GM12864 (cell line): ENCODE measurements at regions not wholly inside any gene's neighbourhood (a gene's known extent, or its start where the extent isn't known, plus 50 kb on each side); places are given as distances from the start of the nearest gene placed in this dataset.

ENCODE experiments used
- DNase-seq: peaks from one replicate; pipeline ENCODE4 v3.0.0-alpha.2; 2011; ENCODE audit warnings: low read depth
- H3K4me3 ChIP-seq: 2 replicates; pipeline ENCODE4 v1.5.1; 2011; ENCODE audit warnings: mild to moderate bottlenecking, low read depth, low read length, control low read depth
- TF ChIP-seq, protein P1 (sequence below): IDR thresholded peaks from 2 replicates; pipeline ENCODE4 v1.5.1; 2011; ENCODE audit warnings: low read depth, mild to moderate bottlenecking, moderate library complexity, low read length, control low read depth, inconsistent platforms; ENCODE audit errors: missing control alignments

GRCh38 chr18:34159691-34160185, 65.0 kb downstream of the NOL4 start:
- H3K4me3 ChIP-seq = no peak overlapping the region
- TF ChIP-seq, protein P1, sequence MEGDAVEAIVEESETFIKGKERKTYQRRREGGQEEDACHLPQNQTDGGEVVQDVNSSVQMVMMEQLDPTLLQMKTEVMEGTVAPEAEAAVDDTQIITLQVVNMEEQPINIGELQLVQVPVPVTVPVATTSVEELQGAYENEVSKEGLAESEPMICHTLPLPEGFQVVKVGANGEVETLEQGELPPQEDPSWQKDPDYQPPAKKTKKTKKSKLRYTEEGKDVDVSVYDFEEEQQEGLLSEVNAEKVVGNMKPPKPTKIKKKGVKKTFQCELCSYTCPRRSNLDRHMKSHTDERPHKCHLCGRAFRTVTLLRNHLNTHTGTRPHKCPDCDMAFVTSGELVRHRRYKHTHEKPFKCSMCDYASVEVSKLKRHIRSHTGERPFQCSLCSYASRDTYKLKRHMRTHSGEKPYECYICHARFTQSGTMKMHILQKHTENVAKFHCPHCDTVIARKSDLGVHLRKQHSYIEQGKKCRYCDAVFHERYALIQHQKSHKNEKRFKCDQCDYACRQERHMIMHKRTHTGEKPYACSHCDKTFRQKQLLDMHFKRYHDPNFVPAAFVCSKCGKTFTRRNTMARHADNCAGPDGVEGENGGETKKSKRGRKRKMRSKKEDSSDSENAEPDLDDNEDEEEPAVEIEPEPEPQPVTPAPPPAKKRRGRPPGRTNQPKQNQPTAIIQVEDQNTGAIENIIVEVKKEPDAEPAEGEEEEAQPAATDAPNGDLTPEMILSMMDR = no peak
- DNase-seq = no peak

DNA sequence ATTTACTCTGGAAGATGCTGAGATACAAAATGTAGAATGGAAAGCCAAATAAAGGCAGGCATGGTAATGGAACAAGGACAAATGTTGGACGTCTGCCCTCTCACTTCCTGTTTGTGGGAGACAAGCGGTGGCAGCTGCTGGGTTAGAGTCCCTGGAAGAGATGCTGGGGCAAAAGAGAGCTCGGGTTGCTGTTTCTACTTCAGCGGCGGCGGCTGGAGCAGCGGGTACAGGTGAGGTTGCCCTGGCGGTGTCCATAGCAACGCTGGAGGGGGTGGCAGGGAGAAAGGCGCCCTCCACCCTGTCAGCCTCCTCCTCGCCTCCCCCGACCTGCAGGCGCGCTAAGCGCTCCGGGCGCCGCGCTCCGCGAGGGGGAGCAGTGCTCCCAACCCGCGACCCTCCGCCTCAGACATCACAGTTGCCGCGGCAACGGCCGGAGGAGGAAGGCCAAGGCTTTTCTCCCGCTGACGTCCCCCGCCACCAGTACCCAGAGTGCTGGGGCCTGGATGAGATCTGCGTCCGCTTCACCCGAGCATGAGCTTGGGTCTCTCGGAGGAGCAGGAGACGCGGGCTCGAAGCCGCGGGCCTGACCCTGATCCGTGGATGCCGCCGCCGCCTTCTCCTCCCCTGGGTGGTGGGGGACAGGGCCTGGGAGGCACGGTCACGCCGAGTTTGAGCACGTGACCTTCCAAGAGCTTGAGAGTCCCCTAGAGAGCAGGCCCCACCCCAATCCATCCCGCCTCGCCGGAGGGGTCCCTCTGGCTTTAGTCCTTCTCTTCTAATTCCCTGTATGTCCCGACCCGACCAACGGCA, 65.6 kb downstream of the NOL4 start:
- DNase-seq = no peak
- H3K4me3 ChIP-seq = no peak overlapping the region

DNA sequence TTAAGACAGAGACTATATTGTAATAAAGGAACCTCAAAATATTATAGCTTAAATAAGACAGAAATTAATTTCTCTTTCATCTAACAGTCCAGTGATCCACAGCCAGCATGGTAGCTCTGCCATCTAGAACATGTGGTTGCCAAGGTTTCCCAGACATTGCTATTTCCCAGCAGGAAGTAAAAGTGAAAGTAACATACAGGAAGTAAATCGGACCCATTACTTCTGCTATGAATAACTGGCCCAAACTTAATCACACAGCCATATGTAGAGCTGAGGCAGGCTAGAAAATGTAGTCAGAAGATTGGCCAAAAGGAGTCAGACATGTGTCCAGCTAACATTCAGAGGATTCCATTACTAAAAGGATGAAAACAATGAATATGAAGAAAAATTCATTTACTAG, 71.0 kb downstream of the NOL4 start:
- no peak for DNase-seq
- H3K4me3 ChIP-seq = no peak overlapping the region
- TF ChIP-seq, protein P1 = no peak

More for the DNA sequence above, 65.6 kb downstream of the NOL4 start:
- TF ChIP-seq, protein P1 = no peak

DNA sequence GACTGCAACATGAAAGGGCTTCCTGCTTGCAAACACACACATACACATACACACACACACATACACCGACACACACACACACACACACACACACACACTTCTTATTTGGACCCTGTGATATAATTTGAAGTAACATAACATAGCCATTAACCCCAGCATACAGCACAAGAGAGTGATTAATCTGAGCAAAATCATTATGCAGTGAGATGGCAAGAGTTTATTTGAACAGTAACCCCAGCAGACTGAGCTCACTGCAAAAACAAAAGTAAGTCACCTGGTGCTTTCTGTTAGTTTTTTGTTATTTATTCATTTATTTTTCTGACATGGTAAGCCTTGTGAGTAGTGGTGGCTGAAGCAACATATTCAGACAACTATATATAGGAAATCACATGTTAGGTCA, 93.7 kb downstream of the NOL4 start:
- H3K4me3 ChIP-seq = no peak overlapping the region
- TF ChIP-seq, protein P1 = no peak
- no peak for DNase-seq

- no peak for DNase-seq
Observed at GRCh38 chr18:34128436-34128835, 96.3 kb downstream of the NOL4 start.

GRCh38 chr18:34126121-34126520, 98.6 kb downstream of the NOL4 start:
- no peak for DNase-seq
- TF ChIP-seq, protein P1 = no peak
- no peak overlapping the region for H3K4me3 ChIP-seq

More at GRCh38 chr18:34128436-34128835, 96.3 kb downstream of the NOL4 start:
- H3K4me3 ChIP-seq = no peak overlapping the region
- TF ChIP-seq, protein P1 = no peak
